SK-N-MC (cell line): ENCODE measurements at regions not wholly inside any gene's neighbourhood (a gene's known extent, or its start where the extent isn't known, plus 50 kb on each side); places are given as distances from the start of the nearest gene placed in this dataset.

Experiments
- DNase-seq: peaks from one replicate; pipeline ENCODE4 v3.0.0-alpha.2; 2011; ENCODE audit warnings: low read depth, low spot score
- H3K27ac ChIP-seq: fragments of 200-600 bp; sonication (generic); 2 replicates; pipeline ENCODE4 v1.5.1; 2016; ENCODE audit warnings: mixed run types
- H3K36me3 ChIP-seq: fragments of 200-600 bp; sonication (generic); 2 replicates; pipeline ENCODE4 v1.6.1; 2017; ENCODE audit warnings: antibody characterized with exemption, low read length, mixed read lengths; ENCODE audit not compliant: insufficient read depth
- H3K4me3 ChIP-seq: fragments of 200-600 bp; sonication (generic); 2 replicates; pipeline ENCODE4 v1.5.1; 2016
- H3K9ac ChIP-seq: fragments of 200-600 bp; sonication (generic); 2 replicates; pipeline ENCODE4 v1.8.0; 2017; ENCODE audit warnings: mixed run types, mixed read lengths; ENCODE audit not compliant: insufficient read length
- H3K9me3 ChIP-seq: fragments of 200-600 bp; sonication (generic); 2 replicates; pipeline ENCODE4 v1.6.1; 2017; ENCODE audit warnings: low read depth, mild to moderate bottlenecking, antibody characterized with exemption, low read length, moderate library complexity, mixed read lengths
- EZH2 ChIP-seq: fragments of 200-600 bp; sonication (generic); IDR thresholded peaks from one replicate; pipeline ENCODE4 v1.6.1; 2017; ENCODE audit warnings: antibody characterized with exemption
- FOXP2 ChIP-seq: optimal IDR thresholded peaks from 2 replicates; pipeline ENCODE3; 2011; ENCODE audit warnings: mild to moderate bottlenecking, moderate library complexity; ENCODE audit not compliant: insufficient read depth; ENCODE audit errors: extremely low read length, control extremely low read depth
- POLR2AphosphoS5 ChIP-seq: IDR thresholded peaks from 2 replicates; pipeline ENCODE4 v1.6.1; 2012; ENCODE audit warnings: mild to moderate bottlenecking, low read depth, low read length, borderline replicate concordance

DNA sequence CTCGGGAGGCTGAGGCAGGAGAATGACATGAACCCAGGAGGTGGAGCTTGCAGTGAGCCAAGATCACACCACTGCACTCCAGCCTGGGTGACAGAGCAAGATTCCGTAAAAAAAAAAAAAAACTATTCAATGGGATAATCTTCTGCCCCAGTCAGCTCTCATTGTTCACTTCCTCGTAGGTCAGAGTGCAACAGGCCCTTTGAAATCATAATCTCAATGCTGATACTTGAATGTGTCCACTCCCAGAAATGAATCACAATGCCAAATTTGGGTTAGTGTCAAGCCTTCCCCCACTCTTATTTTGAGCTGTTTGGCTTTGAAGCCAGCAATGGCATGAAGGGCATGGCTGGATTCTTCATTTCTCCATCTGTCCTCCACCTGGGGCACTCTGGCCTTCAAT is 610.3 kb upstream of the KLF4 start:
- Histone ChIP-seq H3K4me3 (no peak overlapping the region), H3K27ac (no peak overlapping the region), H3K9ac (no peak overlapping the region), H3K9me3 (no peaks in the 10 kb centered on the region), H3K36me3 (no peaks in the 10 kb centered on the region)
- no peak for DNase-seq
- no peak for TF ChIP-seq EZH2

DNA sequence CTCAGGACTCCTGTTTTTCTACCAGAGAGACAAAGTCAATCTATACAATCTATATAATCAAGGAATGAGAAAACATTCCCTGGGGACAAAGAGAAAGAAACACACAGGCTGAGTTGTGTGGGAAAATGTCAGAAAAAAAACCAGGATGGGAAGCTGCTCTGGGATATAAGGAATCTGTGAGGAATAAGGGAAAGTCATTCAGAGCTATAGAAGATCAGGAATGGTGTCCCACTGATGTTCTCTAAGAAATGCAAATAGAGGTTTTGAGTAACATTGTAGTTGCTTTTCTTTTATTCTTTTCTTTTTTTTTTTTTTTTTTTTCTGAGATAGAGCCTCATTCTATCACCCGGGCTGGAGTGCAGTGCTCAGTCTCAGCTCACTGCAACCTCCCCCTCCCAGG is 605.9 kb upstream of the KLF4 start:
- H3K9ac ChIP-seq: no peak overlapping the region
- DNase-seq: no peak
- no peaks in the 10 kb centered on the region for H3K36me3 ChIP-seq
- TF ChIP-seq POLR2AphosphoS5 (no peak), EZH2 (no peak), FOXP2 (no peak)
- no peak overlapping the region for H3K27ac ChIP-seq
- H3K4me3 ChIP-seq: no peak overlapping the region
- no peaks in the 10 kb centered on the region for H3K9me3 ChIP-seq

DNA sequence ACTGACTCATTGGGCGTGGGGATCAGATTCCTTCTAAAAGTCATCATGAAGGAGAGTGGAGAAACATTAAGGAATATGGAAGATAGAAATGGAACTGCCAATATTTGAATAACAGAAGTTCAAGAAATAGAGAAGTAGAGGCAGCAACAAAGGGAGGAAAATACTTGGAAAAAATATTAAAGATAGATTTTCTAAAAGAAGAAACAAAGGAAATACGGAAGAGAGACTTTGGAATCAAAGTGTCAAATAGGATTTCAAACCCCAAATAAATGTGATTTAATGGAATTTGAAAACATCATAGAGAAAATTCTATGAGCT is 605.1 kb upstream of the KLF4 start:
- Histone ChIP-seq H3K9me3 (no peaks in the 10 kb centered on the region), H3K4me3 (no peak overlapping the region), H3K27ac (no peak overlapping the region), H3K36me3 (no peaks in the 10 kb centered on the region), H3K9ac (no peak overlapping the region)
- TF ChIP-seq EZH2: no peak
- no peak for DNase-seq

DNA sequence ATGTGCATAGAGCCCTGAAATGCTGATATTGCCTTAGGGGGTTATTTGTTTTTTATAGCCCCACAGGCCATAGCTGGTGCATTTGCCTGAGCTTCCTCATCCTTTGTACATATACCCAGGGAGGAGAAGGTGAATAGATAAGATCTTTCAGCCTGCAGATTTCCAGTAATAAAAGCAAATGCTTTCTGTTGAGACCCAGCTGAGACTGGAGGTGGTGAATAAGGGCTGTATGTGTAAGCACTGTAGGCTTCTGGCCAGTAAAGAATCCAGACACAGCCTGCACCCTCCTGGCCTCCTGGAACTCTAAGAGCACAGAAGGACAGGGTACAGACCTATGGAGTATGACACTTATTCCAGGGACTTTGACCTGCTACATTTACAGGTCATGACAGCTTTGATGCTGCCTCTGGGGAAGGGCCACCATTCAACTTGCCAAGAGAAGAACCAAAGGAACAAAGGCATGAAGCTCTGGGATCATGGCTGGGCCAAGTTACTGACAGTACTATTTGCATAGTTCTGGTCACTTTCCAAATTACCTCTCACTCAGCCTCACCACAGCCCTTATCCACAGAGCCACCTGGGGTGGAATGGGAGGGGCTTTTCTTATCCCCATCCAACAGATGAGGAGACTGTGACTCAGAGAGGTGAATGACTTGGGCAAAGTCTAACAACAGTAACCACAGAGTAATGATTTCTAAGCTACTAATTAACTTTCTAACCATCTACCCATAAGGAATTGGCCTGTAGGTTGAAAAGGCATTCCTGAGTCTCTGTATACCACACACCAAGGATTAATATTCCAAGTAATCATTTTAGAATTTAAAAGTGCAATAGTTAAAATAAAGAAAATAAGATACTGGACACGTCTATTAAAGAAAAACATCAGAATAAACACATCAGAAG is 604.5 kb upstream of the KLF4 start:
- Histone ChIP-seq H3K36me3 (no peaks in the 10 kb centered on the region), H3K9ac (no peak overlapping the region), H3K4me3 (no peak overlapping the region), H3K27ac (no peak overlapping the region), H3K9me3 (no peaks in the 10 kb centered on the region)
- no peak for DNase-seq
- no peak for TF ChIP-seq EZH2
- TF ChIP-seq FOXP2: no peak
- no peak for TF ChIP-seq POLR2AphosphoS5

DNA sequence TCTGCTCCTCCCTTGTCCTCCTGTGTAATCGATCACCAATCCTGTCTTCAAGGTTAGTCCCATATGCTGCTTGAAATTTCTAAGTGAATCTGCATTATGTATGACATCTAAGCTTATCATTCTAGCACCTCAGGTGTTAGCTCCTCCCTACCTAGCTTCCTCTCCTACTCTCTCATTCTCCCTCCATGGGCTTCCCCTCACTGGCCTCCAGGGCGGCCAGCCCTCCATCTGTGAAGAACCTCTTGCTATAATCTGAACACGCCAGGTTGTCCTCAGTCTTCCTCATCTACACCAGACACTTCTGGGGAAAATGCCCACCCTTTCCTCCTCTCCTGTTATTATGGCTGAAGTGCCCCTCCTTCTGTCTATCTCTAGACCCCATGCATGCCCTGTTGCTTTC is 599.3 kb upstream of the KLF4 start:
- H3K9ac ChIP-seq: no peak overlapping the region
- no peak overlapping the region for H3K4me3 ChIP-seq
- H3K9me3 ChIP-seq: no peaks in the 10 kb centered on the region
- H3K27ac ChIP-seq: no peak overlapping the region
- H3K36me3 ChIP-seq: no peaks in the 10 kb centered on the region
- DNase-seq: no peak
- TF ChIP-seq POLR2AphosphoS5 (no peak), EZH2 (no peak), FOXP2 (no peak)

DNA sequence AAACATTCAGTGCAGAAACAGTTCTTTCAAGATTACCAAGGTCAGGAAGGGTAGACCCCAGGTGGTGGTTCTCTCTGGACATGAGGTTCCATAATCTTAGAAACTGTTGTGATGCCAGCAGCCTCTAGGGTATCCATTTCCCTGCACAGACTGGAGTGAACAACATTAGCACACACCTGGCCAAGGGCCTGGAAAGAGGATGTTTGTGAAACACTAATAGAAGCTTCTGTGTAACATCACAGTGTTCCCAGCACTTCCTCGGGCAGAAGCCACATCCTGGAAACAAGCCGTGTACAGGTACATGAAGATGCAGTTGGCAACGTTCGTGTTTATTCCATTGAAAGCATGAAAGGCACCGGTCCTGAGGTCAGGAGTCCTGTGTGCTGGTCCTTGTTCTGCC is 598.2 kb upstream of the KLF4 start:
- H3K9ac ChIP-seq: no peak overlapping the region
- H3K4me3 ChIP-seq: no peak overlapping the region
- H3K27ac ChIP-seq: no peak overlapping the region
- TF ChIP-seq POLR2AphosphoS5 (no peak), EZH2 (no peak)
- no peak for DNase-seq
- no peaks in the 10 kb centered on the region for H3K9me3 ChIP-seq
- no peaks in the 10 kb centered on the region for H3K36me3 ChIP-seq

DNA sequence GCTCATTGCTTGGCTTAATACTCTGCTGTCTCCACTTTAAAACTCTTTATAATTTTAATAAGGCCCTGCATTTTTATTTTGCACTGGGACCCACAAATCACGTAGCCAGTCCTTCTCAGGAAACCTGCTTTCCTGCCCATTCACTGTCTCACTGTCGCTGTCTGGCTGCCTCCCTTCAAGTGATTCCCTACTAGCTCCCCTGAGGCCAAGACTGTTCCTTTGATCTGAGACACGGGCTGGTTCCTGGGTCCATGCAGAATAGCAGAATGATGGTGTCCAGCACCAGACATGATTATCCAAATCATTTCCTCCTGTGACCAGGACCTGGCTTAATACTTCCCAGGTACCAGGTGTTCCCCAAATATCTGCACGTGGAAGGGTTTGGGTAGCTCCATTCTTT is 597.1 kb upstream of the KLF4 start:
- TF ChIP-seq EZH2: no peak
- no peak for TF ChIP-seq FOXP2
- TF ChIP-seq POLR2AphosphoS5: no peak
- H3K9ac ChIP-seq: no peak overlapping the region
- H3K36me3 ChIP-seq: no peaks in the 10 kb centered on the region
- H3K4me3 ChIP-seq: no peak overlapping the region
- no peaks in the 10 kb centered on the region for H3K9me3 ChIP-seq
- H3K27ac ChIP-seq: no peak overlapping the region
- DNase-seq: no peak

DNA sequence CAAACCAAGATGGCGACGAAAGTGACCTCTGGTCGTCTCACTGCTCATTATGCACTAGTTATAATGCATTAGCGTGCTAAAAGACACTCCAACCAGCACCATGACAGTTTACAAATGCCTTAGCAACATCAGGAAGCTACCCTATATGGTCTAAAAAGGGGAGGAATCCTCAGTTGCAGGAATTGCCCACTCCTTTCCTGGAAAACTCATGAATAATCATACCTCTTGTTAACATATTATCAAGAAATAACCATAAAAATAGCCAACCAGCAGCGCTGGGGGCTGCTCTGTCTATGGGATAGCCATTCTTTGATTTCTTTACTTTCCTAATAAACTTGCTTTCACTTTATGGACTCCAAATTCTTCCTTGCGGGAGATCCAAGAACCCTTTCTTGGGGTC is 595.7 kb upstream of the KLF4 start:
- no peak for DNase-seq
- no peaks in the 10 kb centered on the region for H3K36me3 ChIP-seq
- H3K27ac ChIP-seq: no peak overlapping the region
- TF ChIP-seq EZH2 (no peak), POLR2AphosphoS5 (no peak)
- no peak overlapping the region for H3K4me3 ChIP-seq
- H3K9me3 ChIP-seq: no peaks in the 10 kb centered on the region
- H3K9ac ChIP-seq: no peak overlapping the region

DNA sequence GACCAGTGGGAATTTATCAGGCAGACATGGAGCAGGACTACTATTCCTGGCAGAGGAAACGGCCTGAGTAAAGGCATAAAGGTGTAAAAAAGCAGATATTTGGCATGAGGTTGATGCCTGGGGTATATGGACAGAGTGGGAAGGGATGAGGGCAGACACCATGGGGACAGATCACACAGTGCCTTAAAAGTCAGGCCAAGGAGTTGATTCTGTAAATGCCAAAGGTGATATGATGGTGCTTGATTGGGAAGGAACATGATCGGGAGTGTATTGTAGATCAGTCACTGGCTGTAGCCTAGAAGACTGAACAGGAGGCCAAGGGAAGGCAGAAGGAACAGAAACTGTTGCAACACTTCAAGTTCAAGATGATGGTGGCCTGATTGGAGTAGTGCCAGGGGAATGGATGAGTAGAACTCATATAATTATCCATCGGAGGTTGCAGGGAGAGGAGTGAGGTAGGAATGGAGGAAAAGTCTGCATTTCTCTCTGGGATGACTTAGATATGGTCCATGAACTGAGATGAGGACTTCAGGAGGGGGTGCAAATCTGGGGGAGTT is 594.3 kb upstream of the KLF4 start:
- no peak for DNase-seq
- Histone ChIP-seq H3K9ac (no peak overlapping the region), H3K36me3 (no peaks in the 10 kb centered on the region), H3K9me3 (no peaks in the 10 kb centered on the region), H3K4me3 (no peak overlapping the region), H3K27ac (no peak overlapping the region)
- no peak for TF ChIP-seq FOXP2
